Stimulated activated naive B cell treated with anti-CD40 and anti-IgM and Interleukin-4, amounts not matched to agents 10 μg/mL and 1 μg/mL and 100 μg/mL, for 72 hours (primary cell): ENCODE measurements at regions not wholly inside any gene's neighbourhood (a gene's known extent, or its start where the extent isn't known, plus 50 kb on each side); places are given as distances from the start of the nearest gene placed in this dataset.

Source experiments
- ATAC-seq, 2 donors: fragments of 150-1000 bp; cut with Tn5 transposase; replicated peaks; 2 replicates each; pipeline ENCODE4 v1.10.0; 2021; ENCODE audit warnings: moderate library complexity in 1 of 2
- DNase-seq: peaks from one replicate; pipeline ENCODE4 v3.0.0; 2021
- H3K27ac Mint-ChIP-seq: one replicate; pipeline ENCODE4 v1.8.0; 2022; ENCODE audit warnings: mild to moderate bottlenecking, mixed read lengths
- H3K27me3 Mint-ChIP-seq, 2 donors: one replicate each; pipeline ENCODE4 v1.8.0; 2022; ENCODE audit warnings: mixed read lengths in 2 of 2
- H3K36me3 Mint-ChIP-seq, 2 donors: one replicate each; pipeline ENCODE4 v1.8.0; 2022; ENCODE audit warnings: mixed read lengths in 2 of 2, mild to moderate bottlenecking in 1 of 2
- H3K4me1 Mint-ChIP-seq, 2 donors: one replicate each; pipeline ENCODE4 v1.8.0; 2022; ENCODE audit warnings: mixed read lengths in 2 of 2, mild to moderate bottlenecking in 1 of 2
- H3K4me3 Mint-ChIP-seq, 2 donors: one replicate each; pipeline ENCODE4 v1.8.0; 2022; ENCODE audit warnings: mild to moderate bottlenecking in 2 of 2, mixed read lengths in 2 of 2, moderate library complexity in 1 of 2
- H3K9me3 Mint-ChIP-seq, 2 donors: one replicate each; pipeline ENCODE4 v1.8.0; 2022; ENCODE audit warnings: mixed read lengths in 2 of 2, mild to moderate bottlenecking in 1 of 2

DNA sequence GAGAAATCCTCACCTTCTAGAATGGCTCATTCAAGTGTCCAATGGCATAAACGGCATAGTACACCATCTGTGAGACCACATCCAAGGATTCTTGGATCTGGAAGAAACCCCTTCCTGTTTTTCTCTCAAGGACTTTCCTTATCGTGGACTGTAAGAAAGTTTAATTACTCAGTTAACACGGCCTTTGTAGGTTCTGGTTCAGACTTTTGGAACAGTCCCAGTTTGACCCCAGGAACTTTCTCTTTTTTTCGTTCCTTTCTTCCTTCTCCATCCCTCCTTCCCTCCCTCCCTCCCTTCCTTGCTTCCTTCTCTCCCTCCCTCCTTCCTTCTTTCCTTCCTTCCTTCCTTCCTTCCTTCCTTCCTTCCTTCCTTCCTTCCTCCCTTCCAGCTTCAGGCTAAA, 343.5 kb upstream of the SMIM31 start:
- no peak for DNase-seq

DNA sequence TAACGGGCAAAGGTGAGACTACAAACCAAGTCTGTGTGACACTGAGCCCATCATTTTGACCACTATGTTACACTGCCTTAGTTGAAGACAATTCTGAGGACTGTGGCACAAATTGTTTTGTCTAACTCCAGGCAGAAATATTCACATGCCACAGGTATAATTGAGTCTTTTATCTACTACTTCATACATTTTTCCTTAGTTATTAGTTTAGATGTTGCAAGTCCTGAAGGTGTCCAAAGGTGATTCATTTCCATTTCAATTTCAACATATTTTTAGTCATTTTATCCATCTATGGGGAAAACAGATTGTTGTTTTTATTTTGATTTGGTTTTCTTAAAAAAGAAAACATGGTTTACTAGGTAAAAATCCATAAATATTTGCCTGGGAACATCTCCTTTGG, 341.7 kb upstream of the SMIM31 start:
- no peaks in the 10 kb centered on the region for H3K27me3 Mint-ChIP-seq
- no peaks in the 10 kb centered on the region for H3K4me1 Mint-ChIP-seq
- ATAC-seq, result no peak
- no peak overlapping the region for H3K27ac Mint-ChIP-seq
- peaks cover 0 to 2% of the 10 kb centered on the region in 2 donors for H3K9me3 Mint-ChIP-seq
- no peak for DNase-seq
- no peak overlapping the region for H3K4me3 Mint-ChIP-seq
- no peaks in the 10 kb centered on the region for H3K36me3 Mint-ChIP-seq

More for the DNA sequence above, 343.5 kb upstream of the SMIM31 start:
- no peak for ATAC-seq
- H3K9me3 Mint-ChIP-seq, result peaks cover 0 to 2% of the 10 kb centered on the region in 2 donors
- H3K27me3 Mint-ChIP-seq, result no peaks in the 10 kb centered on the region
- no peaks in the 10 kb centered on the region for H3K4me1 Mint-ChIP-seq
- H3K27ac Mint-ChIP-seq, result no peak overlapping the region
- no peak overlapping the region for H3K4me3 Mint-ChIP-seq
- H3K36me3 Mint-ChIP-seq, result no peaks in the 10 kb centered on the region

DNA sequence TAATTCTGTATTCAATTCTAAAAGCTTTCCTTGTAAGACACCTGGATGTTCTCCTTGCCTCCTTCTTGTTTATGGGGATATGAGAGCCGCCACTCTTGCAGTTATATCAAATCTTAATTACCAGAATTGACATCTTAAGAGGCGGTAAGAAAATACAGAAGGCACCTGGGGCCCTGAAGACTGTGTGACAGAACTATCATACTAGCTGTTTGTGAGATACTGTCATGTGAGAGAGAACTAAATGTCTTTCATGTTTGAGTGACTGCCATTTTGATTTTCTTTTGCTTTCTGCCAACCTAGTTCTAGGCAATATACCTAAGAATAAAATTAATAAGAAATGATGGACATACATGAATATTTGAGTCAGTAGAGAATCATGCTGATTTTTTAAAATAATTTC, 340.2 kb upstream of the SMIM31 start:
- no peaks in the 10 kb centered on the region for H3K27me3 Mint-ChIP-seq
- DNase-seq, result no peak
- no peak overlapping the region for H3K4me3 Mint-ChIP-seq
- no peaks in the 10 kb centered on the region for H3K36me3 Mint-ChIP-seq
- no peaks in the 10 kb centered on the region for H3K4me1 Mint-ChIP-seq
- H3K27ac Mint-ChIP-seq, result no peak overlapping the region
- no peak for ATAC-seq
- H3K9me3 Mint-ChIP-seq, result peaks cover 0 to 2% of the 10 kb centered on the region in 2 donors

DNA sequence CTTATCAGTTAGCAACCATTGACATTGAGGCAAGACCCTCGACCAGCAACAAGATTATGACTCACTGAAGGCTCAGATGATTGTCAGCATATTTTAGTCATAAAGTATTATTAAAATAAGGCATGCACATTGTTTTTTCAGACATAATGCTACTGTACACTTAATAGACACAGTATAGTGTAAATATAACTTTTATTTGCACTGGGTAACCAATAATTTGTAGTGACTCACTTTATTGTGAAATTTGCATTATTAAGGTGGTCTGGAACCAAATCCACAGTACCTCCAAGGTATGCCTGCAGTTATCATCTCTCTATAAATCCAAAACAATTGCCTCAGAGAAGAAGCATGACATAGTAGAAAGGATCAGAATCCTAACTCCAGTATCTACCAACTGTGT, 330.1 kb upstream of the SMIM31 start:
- Mint-ChIP-seq H3K4me3 (no peak overlapping the region), H3K36me3 (no peaks in the 10 kb centered on the region), H3K9me3 (peaks cover 6 to 8% of the 10 kb centered on the region in 2 donors), H3K27ac (no peak overlapping the region), H3K27me3 (no peaks in the 10 kb centered on the region), H3K4me1 (no peaks in the 10 kb centered on the region)
- no peak for ATAC-seq
- DNase-seq, result no peak

DNA sequence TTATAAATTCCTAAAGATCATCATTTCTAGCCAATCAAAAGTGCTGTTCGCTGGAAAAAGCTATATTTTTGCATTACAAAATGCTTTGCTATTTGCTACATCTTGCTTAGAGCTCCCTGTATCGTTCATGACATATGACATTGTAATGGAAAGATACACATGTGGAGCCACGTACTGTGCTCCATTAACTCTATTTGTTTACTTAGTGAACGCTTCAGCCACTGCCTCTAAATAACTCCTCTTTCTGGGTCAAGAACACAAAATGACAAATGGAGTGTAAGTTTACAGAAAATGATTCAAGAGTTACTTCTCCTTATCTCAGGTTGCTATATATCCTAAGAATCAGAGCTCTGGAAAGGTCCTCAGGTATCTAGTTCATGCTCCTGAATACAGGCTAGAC, 329.1 kb upstream of the SMIM31 start:
- H3K4me1 Mint-ChIP-seq, result no peaks in the 10 kb centered on the region
- no peak overlapping the region for H3K27ac Mint-ChIP-seq
- no peaks in the 10 kb centered on the region for H3K27me3 Mint-ChIP-seq
- DNase-seq (no peak), ATAC-seq (no peak)
- no peak overlapping the region for H3K4me3 Mint-ChIP-seq
- H3K9me3 Mint-ChIP-seq, result peaks cover 6 to 8% of the 10 kb centered on the region in 2 donors
- no peaks in the 10 kb centered on the region for H3K36me3 Mint-ChIP-seq

DNA sequence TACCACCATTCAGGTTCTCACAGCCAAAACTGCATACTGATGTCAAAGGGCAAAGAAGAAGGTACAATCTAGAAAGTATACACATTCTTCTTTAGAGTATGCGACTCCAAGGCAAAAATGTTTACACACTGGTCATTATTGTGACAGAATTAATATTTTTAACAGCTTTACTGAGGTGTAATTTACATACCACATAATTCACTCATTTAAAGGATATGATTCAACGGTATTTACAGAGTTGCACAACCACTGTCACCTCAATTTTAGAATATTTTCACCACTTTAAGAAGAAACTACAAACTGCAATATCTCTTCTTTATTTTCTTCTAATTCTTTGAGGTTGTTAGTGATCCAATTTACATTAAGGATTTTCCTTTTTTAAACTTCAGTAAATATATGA, 325.4 kb upstream of the SMIM31 start:
- no peak for ATAC-seq
- Mint-ChIP-seq H3K27ac (no peak overlapping the region), H3K4me1 (no peaks in the 10 kb centered on the region), H3K9me3 (peaks cover 0 to 4% of the 10 kb centered on the region in 2 donors), H3K4me3 (no peak overlapping the region), H3K27me3 (no peaks in the 10 kb centered on the region), H3K36me3 (no peaks in the 10 kb centered on the region)
- no peak for DNase-seq

DNA sequence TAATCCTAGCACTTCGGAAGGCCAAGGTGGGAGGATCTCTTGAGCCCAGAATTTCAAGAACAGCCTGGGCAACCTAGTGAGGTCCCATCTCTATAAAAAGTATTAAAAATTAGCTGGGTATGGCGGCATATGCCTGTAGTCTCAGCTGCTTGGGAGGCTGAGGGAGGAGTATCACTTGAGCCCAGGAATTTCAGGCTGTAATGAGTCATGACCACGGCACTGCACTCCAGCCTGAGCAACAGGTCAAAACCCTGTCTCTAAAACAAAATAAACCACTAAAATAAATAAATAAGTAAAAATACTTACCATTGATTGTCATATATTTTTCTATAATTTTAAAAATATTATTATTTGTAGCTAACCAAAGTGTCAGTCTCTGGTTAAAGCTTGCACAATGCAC, 315.6 kb upstream of the SMIM31 start:
- no peak overlapping the region for H3K4me3 Mint-ChIP-seq
- ATAC-seq (no peak), DNase-seq (no peak)
- H3K27ac Mint-ChIP-seq, result no peak overlapping the region
- no peaks in the 10 kb centered on the region for H3K4me1 Mint-ChIP-seq
- no peaks in the 10 kb centered on the region for H3K27me3 Mint-ChIP-seq
- no peaks in the 10 kb centered on the region for H3K9me3 Mint-ChIP-seq
- no peaks in the 10 kb centered on the region for H3K36me3 Mint-ChIP-seq

DNA sequence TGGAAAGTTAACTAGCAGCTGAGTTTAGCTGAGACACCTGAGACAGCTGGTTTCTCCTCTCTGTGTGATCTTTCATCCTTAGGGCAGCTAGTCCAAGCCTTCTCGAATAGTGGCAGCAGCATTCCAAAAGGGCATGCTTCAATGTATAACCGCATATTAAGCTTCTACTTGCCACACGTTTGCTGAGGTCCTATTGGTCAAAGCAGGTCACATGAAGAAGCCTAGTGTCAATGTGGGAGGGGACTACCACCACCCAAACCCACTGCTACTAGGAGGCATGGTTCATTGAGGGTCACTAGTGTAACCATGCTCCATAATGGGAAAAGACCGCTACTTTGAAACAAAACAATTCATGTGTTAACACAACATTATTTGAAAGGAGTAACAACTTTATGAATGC, 314.9 kb upstream of the SMIM31 start:
- H3K4me1 Mint-ChIP-seq, result no peaks in the 10 kb centered on the region
- H3K27ac Mint-ChIP-seq, result no peak overlapping the region
- H3K36me3 Mint-ChIP-seq, result no peaks in the 10 kb centered on the region
- H3K9me3 Mint-ChIP-seq, result no peaks in the 10 kb centered on the region
- ATAC-seq (no peak), DNase-seq (no peak)
- H3K27me3 Mint-ChIP-seq, result no peaks in the 10 kb centered on the region
- H3K4me3 Mint-ChIP-seq, result no peak overlapping the region

DNA sequence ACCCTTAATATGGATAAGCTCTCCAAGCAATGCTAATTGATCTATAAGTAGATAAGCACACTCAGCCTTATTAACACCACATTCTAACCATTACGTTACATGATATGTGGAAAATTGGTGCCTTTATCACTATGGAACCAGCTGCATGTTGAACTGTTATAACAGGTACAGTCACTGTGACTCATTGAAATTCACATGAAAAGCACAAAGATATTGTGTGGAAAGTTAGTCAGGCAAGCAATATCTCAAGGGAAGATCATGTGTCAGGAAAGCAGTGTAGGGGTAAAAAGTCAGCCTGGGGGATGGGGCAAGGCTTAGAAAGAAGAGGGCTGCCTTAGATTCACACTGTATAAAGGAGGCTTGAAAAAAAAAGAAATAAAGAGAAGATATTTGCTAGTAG, 313.7 kb upstream of the SMIM31 start:
- H3K4me1 Mint-ChIP-seq, result no peaks in the 10 kb centered on the region
- no peak overlapping the region for H3K4me3 Mint-ChIP-seq
- H3K9me3 Mint-ChIP-seq, result no peaks in the 10 kb centered on the region
- H3K36me3 Mint-ChIP-seq, result no peaks in the 10 kb centered on the region
- H3K27ac Mint-ChIP-seq, result no peak overlapping the region
- DNase-seq (no peak), ATAC-seq (no peak)
- H3K27me3 Mint-ChIP-seq, result no peaks in the 10 kb centered on the region

DNA sequence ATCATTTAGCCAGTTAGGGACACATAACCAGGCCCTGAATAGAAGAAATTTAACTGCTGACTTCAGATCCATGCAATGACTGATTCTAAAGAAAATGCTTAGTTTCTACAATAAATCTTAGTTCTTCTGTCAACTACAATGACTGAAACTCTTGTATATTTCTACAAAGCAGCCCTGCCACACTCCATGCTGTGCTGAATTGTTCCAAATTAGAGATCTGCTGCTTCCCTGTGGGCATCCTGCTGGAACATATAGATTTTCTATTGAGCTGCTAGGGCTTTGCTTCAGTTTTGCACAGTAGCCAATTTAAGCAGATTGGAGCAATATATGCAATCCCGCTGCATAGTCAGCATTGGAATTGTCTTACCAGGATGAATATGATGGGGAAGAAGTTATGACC, 312.8 kb upstream of the SMIM31 start:
- Mint-ChIP-seq H3K4me1 (no peaks in the 10 kb centered on the region), H3K9me3 (no peaks in the 10 kb centered on the region), H3K4me3 (no peak overlapping the region), H3K36me3 (no peaks in the 10 kb centered on the region), H3K27ac (no peak overlapping the region), H3K27me3 (no peaks in the 10 kb centered on the region)
- ATAC-seq, result no peak
- no peak for DNase-seq

DNA sequence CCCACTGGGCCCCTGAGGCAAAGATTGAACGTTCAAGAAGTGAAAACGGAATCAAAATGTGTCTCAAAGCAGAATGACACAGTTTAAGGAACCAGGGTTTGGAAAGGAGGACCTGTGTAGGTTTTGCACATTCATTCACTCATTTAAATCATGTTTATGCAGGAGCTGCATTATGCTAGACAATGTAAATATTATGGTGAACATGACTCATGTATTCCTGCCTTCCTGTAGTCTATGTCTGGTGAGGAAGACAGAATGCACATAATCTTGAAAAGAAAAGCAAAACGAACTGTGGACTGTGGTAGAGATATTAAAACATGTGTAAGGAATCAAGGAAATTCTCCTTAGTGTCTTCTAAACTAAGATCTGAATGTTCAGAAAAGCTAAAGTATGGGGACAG, 311.8 kb upstream of the SMIM31 start:
- Mint-ChIP-seq H3K36me3 (no peaks in the 10 kb centered on the region), H3K4me1 (no peaks in the 10 kb centered on the region), H3K9me3 (no peaks in the 10 kb centered on the region), H3K4me3 (no peak overlapping the region), H3K27ac (no peak overlapping the region), H3K27me3 (no peaks in the 10 kb centered on the region)
- no peak for DNase-seq
- no peak for ATAC-seq

DNA sequence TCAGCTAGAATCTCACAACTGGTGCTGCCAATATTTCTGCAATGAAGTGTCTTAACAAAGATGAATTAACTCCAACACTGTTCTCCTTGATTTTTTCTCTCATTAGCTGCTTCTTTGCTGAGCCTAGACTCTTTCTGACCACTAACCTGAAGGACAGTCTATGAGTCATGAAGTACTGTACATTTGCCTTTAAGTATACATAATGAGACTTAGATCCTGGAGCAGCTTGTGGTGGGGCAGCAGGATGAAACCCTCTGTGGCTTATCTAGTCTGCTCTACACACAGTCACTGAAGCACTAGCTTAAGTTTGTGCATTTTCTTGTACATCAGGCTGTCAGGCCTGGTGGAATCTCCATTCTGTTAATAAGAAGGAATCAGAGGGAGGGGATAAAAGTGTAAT, 307.4 kb upstream of the SMIM31 start:
- H3K4me1 Mint-ChIP-seq, result no peaks in the 10 kb centered on the region
- H3K27me3 Mint-ChIP-seq, result no peaks in the 10 kb centered on the region
- no peak overlapping the region for H3K4me3 Mint-ChIP-seq
- DNase-seq (no peak), ATAC-seq (no peak)
- H3K36me3 Mint-ChIP-seq, result no peaks in the 10 kb centered on the region
- H3K27ac Mint-ChIP-seq, result no peak overlapping the region
- peaks cover 0 to 2% of the 10 kb centered on the region in 2 donors for H3K9me3 Mint-ChIP-seq

DNA sequence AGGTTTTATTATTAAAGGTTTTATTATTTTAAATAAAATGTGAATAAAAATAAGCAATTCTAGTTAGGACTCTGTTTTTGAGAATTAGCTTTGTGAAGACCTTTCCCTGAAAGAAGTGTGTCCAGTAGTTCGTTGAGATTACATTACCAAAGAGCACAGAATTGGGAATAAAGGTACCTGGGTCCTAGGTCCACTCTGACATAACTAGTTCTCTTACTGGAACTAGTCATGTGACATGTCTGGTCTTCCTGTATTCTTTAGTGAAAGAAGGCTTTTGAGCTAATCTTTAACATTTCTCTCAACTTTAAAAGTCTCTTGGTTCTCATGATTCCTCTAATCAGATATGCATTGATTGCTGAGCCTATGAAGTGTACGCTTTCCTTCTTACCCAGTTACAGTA, 292.0 kb upstream of the SMIM31 start:
- no peak for DNase-seq
- Mint-ChIP-seq H3K9me3 (peaks cover 2 to 9% of the 10 kb centered on the region in 2 donors), H3K36me3 (no peaks in the 10 kb centered on the region), H3K4me3 (no peak overlapping the region), H3K27ac (no peak overlapping the region), H3K4me1 (no peaks in the 10 kb centered on the region), H3K27me3 (no peaks in the 10 kb centered on the region)
- ATAC-seq, result no peak

DNA sequence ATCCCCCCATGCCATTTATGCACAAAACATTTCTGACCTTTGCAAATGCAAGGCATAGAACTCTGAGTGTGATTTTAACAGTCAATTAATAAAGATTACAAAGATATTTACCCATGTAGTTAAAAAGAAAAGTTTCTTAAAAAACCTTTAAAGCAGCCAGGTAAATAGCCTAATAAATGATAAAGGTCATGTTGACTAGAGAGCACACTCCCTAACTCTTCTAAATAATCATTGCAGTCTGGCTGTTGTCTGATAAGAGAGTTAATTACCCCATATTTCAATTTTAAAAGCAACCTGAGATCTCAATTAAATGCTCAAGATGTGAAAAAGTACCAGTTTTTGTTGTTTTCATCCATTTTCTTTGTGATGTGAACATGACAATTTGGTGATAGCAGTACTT, 291.5 kb upstream of the SMIM31 start:
- H3K36me3 Mint-ChIP-seq, result no peaks in the 10 kb centered on the region
- DNase-seq (no peak), ATAC-seq (no peak)

DNA sequence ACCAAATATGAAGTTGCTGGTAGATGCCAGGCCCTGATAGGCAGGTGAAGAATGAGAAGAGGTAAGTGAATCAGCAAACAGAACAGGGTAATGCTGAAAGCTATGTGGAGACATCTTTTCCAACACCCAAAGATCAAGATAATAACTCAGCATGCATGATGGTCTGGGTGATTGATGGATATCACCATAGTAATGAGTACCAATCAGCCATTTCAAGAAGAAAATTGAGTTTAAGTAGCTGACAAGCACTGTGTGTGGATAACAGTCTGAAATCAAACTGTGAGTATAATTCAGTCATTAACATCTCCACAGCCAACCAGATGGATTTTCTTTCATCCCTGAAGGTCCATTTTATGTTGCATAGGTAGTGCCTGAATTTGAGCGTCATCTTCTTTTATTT, 289.6 kb upstream of the SMIM31 start:
- no peaks in the 10 kb centered on the region for H3K4me1 Mint-ChIP-seq

More for the DNA sequence above, 291.5 kb upstream of the SMIM31 start:
- Mint-ChIP-seq H3K27ac (no peak overlapping the region), H3K4me3 (no peak overlapping the region), H3K9me3 (peaks cover 0 to 8% of the 10 kb centered on the region in 2 donors), H3K4me1 (no peaks in the 10 kb centered on the region), H3K27me3 (no peaks in the 10 kb centered on the region)

DNA sequence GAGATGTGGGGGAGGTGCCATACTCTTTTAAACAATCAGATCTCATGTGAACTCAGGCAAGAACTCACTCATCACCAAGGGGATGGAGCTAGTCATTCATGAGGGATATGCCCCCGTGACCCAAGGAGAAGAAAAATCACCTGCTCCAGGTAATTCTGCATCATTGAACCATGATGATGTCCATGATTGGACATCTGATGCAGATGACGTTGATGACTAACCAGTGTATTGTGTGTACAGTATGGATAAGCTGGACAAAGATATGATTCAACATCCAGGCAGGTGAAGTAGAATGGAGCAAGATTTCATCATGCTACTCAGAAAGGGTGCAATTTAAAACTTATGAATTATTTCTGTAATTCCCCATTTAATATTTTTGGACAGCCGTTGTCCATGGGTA, 286.4 kb upstream of the SMIM31 start:
- H3K27ac Mint-ChIP-seq, result no peak overlapping the region
- H3K4me1 Mint-ChIP-seq, result no peaks in the 10 kb centered on the region
- no peaks in the 10 kb centered on the region for H3K27me3 Mint-ChIP-seq
- no peaks in the 10 kb centered on the region for H3K36me3 Mint-ChIP-seq
- H3K9me3 Mint-ChIP-seq, result peaks cover 0 to 4% of the 10 kb centered on the region in 2 donors
- H3K4me3 Mint-ChIP-seq, result no peak overlapping the region
- ATAC-seq, result no peak
- no peak for DNase-seq

More for the DNA sequence above, 289.6 kb upstream of the SMIM31 start:
- no peaks in the 10 kb centered on the region for H3K36me3 Mint-ChIP-seq
- H3K4me3 Mint-ChIP-seq, result no peak overlapping the region
- no peaks in the 10 kb centered on the region for H3K27me3 Mint-ChIP-seq
- H3K9me3 Mint-ChIP-seq, result peaks cover 0 to 9% of the 10 kb centered on the region in 2 donors
- no peak for ATAC-seq
- H3K27ac Mint-ChIP-seq, result no peak overlapping the region
- no peak for DNase-seq
